SU-DHL-6 (cell line): ENCODE measurements at regions not wholly inside any gene's neighbourhood (a gene's known extent, or its start where the extent isn't known, plus 50 kb on each side); places are given as distances from the start of the nearest gene placed in this dataset.

ENCODE experiments used
- EZH2phosphoT487 ChIP-seq: fragments of 200-600 bp; sonication (generic), shearing (Covaris generic); conservative IDR thresholded peaks from 2 replicates; pipeline ENCODE4 v1.6.1; 2018; ENCODE audit warnings: mild to moderate bottlenecking, antibody characterized with exemption, low read length, moderate library complexity, mixed read lengths
- TF ChIP-seq, protein P1 (sequence below): fragments of 200-600 bp; sonication (generic); IDR thresholded peaks from one replicate; pipeline ENCODE4 v1.5.1; 2017; ENCODE audit warnings: antibody characterized with exemption, mild to moderate bottlenecking, low read length, moderate library complexity; ENCODE audit not compliant: insufficient read depth, poor library complexity, severe bottlenecking

DNA sequence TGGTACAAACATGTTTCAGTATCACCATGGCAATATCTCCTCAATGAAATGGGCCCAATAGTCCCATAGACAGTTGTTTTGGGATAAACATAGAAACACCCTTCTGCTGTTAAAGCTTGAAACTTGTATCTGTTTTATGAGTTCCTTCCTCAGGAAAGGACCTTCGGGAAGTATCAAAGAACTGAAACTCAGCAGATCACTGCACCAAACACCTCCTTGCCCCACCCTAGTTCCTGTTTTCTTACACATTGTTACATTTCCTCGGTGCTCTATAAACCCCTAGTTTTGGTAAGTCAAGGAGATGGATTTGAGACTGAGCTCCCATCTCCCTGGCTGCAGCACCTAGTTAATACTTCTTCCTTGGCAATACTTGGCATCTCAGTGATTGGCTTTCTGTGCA lies 73.8 kb upstream of the ECI2 start:
- TF ChIP-seq, protein P1, sequence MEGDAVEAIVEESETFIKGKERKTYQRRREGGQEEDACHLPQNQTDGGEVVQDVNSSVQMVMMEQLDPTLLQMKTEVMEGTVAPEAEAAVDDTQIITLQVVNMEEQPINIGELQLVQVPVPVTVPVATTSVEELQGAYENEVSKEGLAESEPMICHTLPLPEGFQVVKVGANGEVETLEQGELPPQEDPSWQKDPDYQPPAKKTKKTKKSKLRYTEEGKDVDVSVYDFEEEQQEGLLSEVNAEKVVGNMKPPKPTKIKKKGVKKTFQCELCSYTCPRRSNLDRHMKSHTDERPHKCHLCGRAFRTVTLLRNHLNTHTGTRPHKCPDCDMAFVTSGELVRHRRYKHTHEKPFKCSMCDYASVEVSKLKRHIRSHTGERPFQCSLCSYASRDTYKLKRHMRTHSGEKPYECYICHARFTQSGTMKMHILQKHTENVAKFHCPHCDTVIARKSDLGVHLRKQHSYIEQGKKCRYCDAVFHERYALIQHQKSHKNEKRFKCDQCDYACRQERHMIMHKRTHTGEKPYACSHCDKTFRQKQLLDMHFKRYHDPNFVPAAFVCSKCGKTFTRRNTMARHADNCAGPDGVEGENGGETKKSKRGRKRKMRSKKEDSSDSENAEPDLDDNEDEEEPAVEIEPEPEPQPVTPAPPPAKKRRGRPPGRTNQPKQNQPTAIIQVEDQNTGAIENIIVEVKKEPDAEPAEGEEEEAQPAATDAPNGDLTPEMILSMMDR: no peak
- TF ChIP-seq EZH2phosphoT487: no peak
